HCT116 (cell line): ENCODE measurements at regions not wholly inside any gene's neighbourhood (a gene's known extent, or its start where the extent isn't known, plus 50 kb on each side); places are given as distances from the start of the nearest gene placed in this dataset.

Source experiments
- ATAC-seq: fragments of 200-7000 bp; cut with Tn5 transposase; 2 replicates; pipeline ENCODE4 v1.9.1; 2020; ENCODE audit warnings: mild to moderate bottlenecking, moderate library complexity
- BruUV-seq: library from RNA; stranded (reverse); fragments of 400-500 nt; replicated peaks from 2 replicates; lab custom pipeline; 2021; lab: Mats Ljungman, UMichigan
- CTCF ChIA-PET: fragments of 300-600 bp; sonication (Branson Sonifier 250); formaldehyde crosslinking; loops from one replicate; lab custom pipeline; 2021; ENCODE audit warnings: antibody characterized with exemption; lab: Charles Lee
- POLR2A ChIA-PET: fragments of 300-600, 350-600 bp; sonication (Branson Sonifier 250); formaldehyde crosslinking; loops from one replicate; lab custom pipeline; 2021; ENCODE audit warnings: antibody characterized with exemption; lab: Charles Lee
- RAD21 ChIA-PET, 2 experiments: fragments of 300-600 bp; sonication (Branson Sonifier 250); formaldehyde crosslinking; loops; one replicate each; lab custom pipeline; 2023; ENCODE audit warnings: low total read pairs in 2 of 2; ENCODE audit not compliant: uncharacterized antibody in 2 of 2, unreplicated experiment in 2 of 2, low non-redundant PET in 1 of 2; lab: Charles Lee
- DNase-seq: peaks from one replicate; pipeline ENCODE4 v3.0.0-alpha.2; 2010; ENCODE audit warnings: low read depth, low spot score
- H2AFZ ChIP-seq: fragments of 200-600 bp; shearing (Covaris generic), sonication (generic); 2 replicates; pipeline ENCODE4 v1.6.1; 2017; ENCODE audit warnings: low read depth, mixed run types, mixed read lengths, antibody characterized with exemption, low read length; ENCODE audit not compliant: poor library complexity, severe bottlenecking
- H3K27ac ChIP-seq: 2 replicates; pipeline ENCODE4 v1.5.1; 2012; ENCODE audit warnings: low read depth, low read length
- H3K27me3 ChIP-seq: fragments of 200-600 bp; sonication (generic); 2 replicates; pipeline ENCODE4 v1.6.1; 2016; ENCODE audit warnings: mixed run types, low read length, mixed read lengths; ENCODE audit not compliant: insufficient read depth
- H3K36me3 ChIP-seq, 2 experiments: fragments of 200-500 bp in 1 of 2; fragments of 200-600 bp in 1 of 2; sonication (Bioruptor generic) in 1 of 2; sonication (generic) in 1 of 2; 2 replicates each; pipeline versions ENCODE4 v1.5.1 to v1.6.1; 2014 to 2016; ENCODE audit warnings: low read length in 2 of 2, inconsistent platforms in 1 of 2, mixed read lengths in 1 of 2, mixed run types in 1 of 2; ENCODE audit not compliant: insufficient read depth in 2 of 2, control insufficient read depth in 1 of 2
- H3K4me1 ChIP-seq, 2 experiments: fragments of 200-600 bp in 1 of 2; sonication (generic) in 1 of 2; 2 replicates each; pipeline versions ENCODE4 v1.5.1 to v1.6.1; 2012 to 2017; ENCODE audit warnings: low read length in 2 of 2, inconsistent platforms in 1 of 2, mild to moderate bottlenecking in 1 of 2, mixed read lengths in 1 of 2, mixed run types in 1 of 2, moderate library complexity in 1 of 2; ENCODE audit not compliant: insufficient read depth in 2 of 2, control insufficient read depth in 1 of 2
- H3K4me2 ChIP-seq: fragments of 200-600 bp; sonication (generic); 2 replicates; pipeline ENCODE4 v1.6.1; 2017; ENCODE audit warnings: mixed run types, low read length, mixed read lengths
- H3K4me3 ChIP-seq, 2 experiments: fragments of 200-600 bp in 1 of 2; sonication (generic) in 1 of 2; replicated peaks in 1 of 2; 2 replicates each; pipeline ENCODE4 v1.5.1; 2011 to 2016; ENCODE audit warnings: low read length in 2 of 2, control low read depth in 1 of 2, low read depth in 1 of 2, mild to moderate bottlenecking in 1 of 2, mixed read lengths in 1 of 2, mixed run types in 1 of 2
- H3K79me2 ChIP-seq: fragments of 200-600 bp; sonication (generic); 2 replicates; pipeline ENCODE4 v1.6.1; 2017; ENCODE audit warnings: mild to moderate bottlenecking, mixed run types, low read length, moderate library complexity, mixed read lengths; ENCODE audit not compliant: insufficient read depth
- H3K9ac ChIP-seq: fragments of 200-600 bp; sonication (generic); 2 replicates; pipeline ENCODE4 v1.6.1; 2016; ENCODE audit warnings: low read length, mixed read lengths
- H3K9me2 ChIP-seq: fragments of 200-600 bp; sonication (generic), shearing (Covaris generic); 2 replicates; pipeline ENCODE4 v1.6.1; 2017; ENCODE audit warnings: mixed run types, mild to moderate bottlenecking, moderate library complexity; ENCODE audit not compliant: insufficient read depth
- H3K9me3 ChIP-seq, 2 experiments: fragments of 200-500 bp in 1 of 2; fragments of 200-600 bp in 1 of 2; sonication (Bioruptor generic) in 1 of 2; sonication (generic) in 1 of 2; 2 replicates each; pipeline ENCODE4 v1.6.1; 2014 to 2017; ENCODE audit warnings: low read length in 2 of 2, mixed read lengths in 2 of 2, inconsistent platforms in 1 of 2, low read depth in 1 of 2, mild to moderate bottlenecking in 1 of 2, mixed run types in 1 of 2, moderate library complexity in 1 of 2; ENCODE audit not compliant: control insufficient read depth in 1 of 2, insufficient read depth in 1 of 2
- H4K20me1 ChIP-seq: fragments of 200-600 bp; sonication (generic), shearing (Covaris generic); 2 replicates; pipeline ENCODE4 v1.6.1; 2017; ENCODE audit warnings: mixed run types, mild to moderate bottlenecking, moderate library complexity; ENCODE audit not compliant: insufficient read depth
- ATF3 ChIP-seq: IDR thresholded peaks from 2 replicates; pipeline ENCODE4 v1.6.1; 2012
- CTCF ChIP-seq, 3 experiments: fragments of 200-600 bp in 1 of 3; sonication (generic) in 1 of 3; IDR thresholded peaks in 2 of 3; conservative IDR thresholded peaks in 1 of 3; 2 replicates each; pipeline ENCODE4 v1.5.1; 2012 to 2017; ENCODE audit warnings: low read depth in 2 of 3, low read length in 2 of 3, antibody characterized with exemption in 1 of 3, borderline replicate concordance in 1 of 3, control low read depth in 1 of 3, mild to moderate bottlenecking in 1 of 3, mixed read lengths in 1 of 3, mixed run types in 1 of 3, moderate library complexity in 1 of 3; ENCODE audit not compliant: insufficient read depth in 1 of 3
- EZH2phosphoT487 ChIP-seq: fragments of 200-600 bp; IDR thresholded peaks from 2 replicates; pipeline ENCODE4 v1.6.1; 2018; ENCODE audit warnings: antibody characterized with exemption, borderline replicate concordance
- FOSL1 ChIP-seq: IDR thresholded peaks from 2 replicates; pipeline ENCODE4 v1.6.1; 2012; ENCODE audit warnings: low read depth
- POLR2AphosphoS5 ChIP-seq: IDR thresholded peaks from 2 replicates; pipeline ENCODE4 v1.6.1; 2011; ENCODE audit warnings: mild to moderate bottlenecking, low read depth, low read length, moderate library complexity
- SIN3A ChIP-seq: IDR thresholded peaks from 2 replicates; pipeline ENCODE4 v1.6.1; 2012; ENCODE audit warnings: low read depth
- SP1 ChIP-seq: IDR thresholded peaks from 2 replicates; pipeline ENCODE4 v1.6.1; 2012; ENCODE audit warnings: low read depth
- SRF ChIP-seq: IDR thresholded peaks from 2 replicates; pipeline ENCODE4 v1.6.1; 2012; ENCODE audit warnings: low read depth
- TCF7L2 ChIP-seq: IDR thresholded peaks from 2 replicates; pipeline ENCODE4 v1.7.0; 2011; ENCODE audit warnings: borderline replicate concordance, inconsistent platforms; ENCODE audit not compliant: insufficient read depth, insufficient read length; ENCODE audit errors: extremely low read depth
- ZNF274 ChIP-seq: fragments of 200-500 bp; sonication (Bioruptor generic); IDR thresholded peaks from 2 replicates; pipeline ENCODE4 v1.6.1; 2014; ENCODE audit warnings: mild to moderate bottlenecking, low read depth, low read length, inconsistent platforms
- intact Hi-C: fragments of 100-400 bp; cut with micrococcal nuclease; formaldehyde crosslinking; loops from 2 replicates; pipeline ENCODE4 v1.10.0; 2022
- TF ChIP-seq, protein P1 (sequence below): IDR thresholded peaks from 2 replicates; pipeline ENCODE4 v1.6.1; 2012; ENCODE audit warnings: low read depth

- Histone ChIP-seq H3K4me1 (no peaks in the 10 kb centered on the region), H3K4me3 (no peak overlapping the region), H3K79me2 (no peaks in the 10 kb centered on the region), H3K9ac (no peak overlapping the region), H4K20me1 (no peaks in the 10 kb centered on the region), H3K9me3 (no peaks in the 10 kb centered on the region), H3K9me2 (no peaks in the 10 kb centered on the region), H3K27ac (no peak overlapping the region), H3K36me3 (no peaks in the 10 kb centered on the region), H2AFZ (no peak overlapping the region), H3K27me3 (peaks cover 22% of the 10 kb centered on the region), H3K4me2 (no peak overlapping the region)
- CTCF ChIA-PET: no interaction called here
- POLR2A ChIA-PET: no interaction called here
- TF ChIP-seq SP1 (no peak), SRF (no peak), TCF7L2 (no peak), CTCF (IDR thresholded peaks at IDR 0.05 in 2 of 3, conservative IDR thresholded peaks at IDR 0.05 in 1 of 3; ENCODE audit: borderline replicate concordance in 1 of 3, insufficient read depth in 1 of 3, low read depth in 2 of 3, low read length in 2 of 3) (no peak), EZH2phosphoT487 (no peak), ATF3 (no peak), FOSL1 (no peak), POLR2AphosphoS5 (no peak), SIN3A (no peak), ZNF274 (no peak)
- TF ChIP-seq, protein P1, sequence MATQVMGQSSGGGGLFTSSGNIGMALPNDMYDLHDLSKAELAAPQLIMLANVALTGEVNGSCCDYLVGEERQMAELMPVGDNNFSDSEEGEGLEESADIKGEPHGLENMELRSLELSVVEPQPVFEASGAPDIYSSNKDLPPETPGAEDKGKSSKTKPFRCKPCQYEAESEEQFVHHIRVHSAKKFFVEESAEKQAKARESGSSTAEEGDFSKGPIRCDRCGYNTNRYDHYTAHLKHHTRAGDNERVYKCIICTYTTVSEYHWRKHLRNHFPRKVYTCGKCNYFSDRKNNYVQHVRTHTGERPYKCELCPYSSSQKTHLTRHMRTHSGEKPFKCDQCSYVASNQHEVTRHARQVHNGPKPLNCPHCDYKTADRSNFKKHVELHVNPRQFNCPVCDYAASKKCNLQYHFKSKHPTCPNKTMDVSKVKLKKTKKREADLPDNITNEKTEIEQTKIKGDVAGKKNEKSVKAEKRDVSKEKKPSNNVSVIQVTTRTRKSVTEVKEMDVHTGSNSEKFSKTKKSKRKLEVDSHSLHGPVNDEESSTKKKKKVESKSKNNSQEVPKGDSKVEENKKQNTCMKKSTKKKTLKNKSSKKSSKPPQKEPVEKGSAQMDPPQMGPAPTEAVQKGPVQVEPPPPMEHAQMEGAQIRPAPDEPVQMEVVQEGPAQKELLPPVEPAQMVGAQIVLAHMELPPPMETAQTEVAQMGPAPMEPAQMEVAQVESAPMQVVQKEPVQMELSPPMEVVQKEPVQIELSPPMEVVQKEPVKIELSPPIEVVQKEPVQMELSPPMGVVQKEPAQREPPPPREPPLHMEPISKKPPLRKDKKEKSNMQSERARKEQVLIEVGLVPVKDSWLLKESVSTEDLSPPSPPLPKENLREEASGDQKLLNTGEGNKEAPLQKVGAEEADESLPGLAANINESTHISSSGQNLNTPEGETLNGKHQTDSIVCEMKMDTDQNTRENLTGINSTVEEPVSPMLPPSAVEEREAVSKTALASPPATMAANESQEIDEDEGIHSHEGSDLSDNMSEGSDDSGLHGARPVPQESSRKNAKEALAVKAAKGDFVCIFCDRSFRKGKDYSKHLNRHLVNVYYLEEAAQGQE: no peak
- DNase-seq: no peak
- RAD21 ChIA-PET: no interaction called here
- ATAC-seq: no peak
- no TSS peak for BruUV-seq
- intact Hi-C loops: no loop called here
Measured at GRCh38 chr10:111379534-111380187, 302.8 kb downstream of the ADRA2A start.
